ENCODE measurements at regions not wholly inside any gene's neighbourhood (a gene's known extent, or its start where the extent isn't known, plus 50 kb on each side); places are given as distances from the start of the nearest gene placed in this dataset.

GRCh38 chr22:47230251-47230650 lies 467.8 kb downstream of the TBC1D22A start:
- DNase-seq: no peak

- no peak for DNase-seq
Measured at GRCh38 chr22:47228767-47229166, 466.3 kb downstream of the TBC1D22A start.

- DNase-seq: no peak
Measured at GRCh38 chr22:47225931-47226633, 463.6 kb downstream of the TBC1D22A start.

GRCh38 chr22:47225080-47225930 lies 462.9 kb downstream of the TBC1D22A start:
- no peak for DNase-seq
